Liver (tissue), 8 donors: ENCODE measurements at regions not wholly inside any gene's neighbourhood (a gene's known extent, or its start where the extent isn't known, plus 50 kb on each side); places are given as distances from the start of the nearest gene placed in this dataset.
"Not testable (repeated sequence)": the region's sequence is repeated elsewhere in the genome, so short reads cannot be mapped to it uniquely, and the experiment has no call there.

Experiments used
- DNase-seq: peaks from one replicate; pipeline ENCODE4 v3.0.0-alpha.2; 2017; ENCODE audit warnings: low spot score
- H3K27ac ChIP-seq, 2 donors: one replicate each; pipeline ENCODE4 v1.7.0; 2013; ENCODE audit warnings: inconsistent platforms in 2 of 2, low read length in 2 of 2, control low read depth in 1 of 2, low read depth in 1 of 2, mild to moderate bottlenecking in 1 of 2
- H3K27me3 ChIP-seq, 4 donors: one replicate each; pipeline versions ENCODE4 v1.6.1 to v1.7.0; 2013; ENCODE audit warnings: low read length in 3 of 4, inconsistent platforms in 1 of 4, mild to moderate bottlenecking in 1 of 4, moderate library complexity in 1 of 4; ENCODE audit not compliant: control insufficient read depth in 4 of 4, insufficient read depth in 4 of 4
- H3K36me3 ChIP-seq, 4 donors: one replicate each; pipeline versions ENCODE4 v1.6.1 to v1.7.0; 2013; ENCODE audit warnings: low read length in 3 of 4, mild to moderate bottlenecking in 3 of 4, low read depth in 1 of 4, moderate library complexity in 1 of 4; ENCODE audit not compliant: control insufficient read depth in 4 of 4, insufficient read depth in 3 of 4
- H3K4me1 ChIP-seq, 4 donors: one replicate each; pipeline versions ENCODE4 v1.6.1 to v1.7.0; 2013; ENCODE audit warnings: low read length in 3 of 4, mild to moderate bottlenecking in 3 of 4, moderate library complexity in 1 of 4; ENCODE audit not compliant: control insufficient read depth in 4 of 4, insufficient read depth in 4 of 4
- H3K4me3 ChIP-seq, 3 donors: one replicate each; pipeline versions ENCODE4 v1.6.1 to v1.7.0; 2013; ENCODE audit warnings: low read length in 3 of 3, control low read depth in 1 of 3, low read depth in 1 of 3, mild to moderate bottlenecking in 1 of 3
- H3K9ac ChIP-seq, 2 donors: one replicate each; pipeline ENCODE4 v1.7.0; 2013; ENCODE audit warnings: low read length in 2 of 2, mild to moderate bottlenecking in 2 of 2, moderate library complexity in 2 of 2, control low read depth in 1 of 2, low read depth in 1 of 2
- H3K9me3 ChIP-seq, 4 donors: one replicate each; pipeline versions ENCODE4 v1.6.1 to v1.7.0; 2013; ENCODE audit warnings: low read length in 3 of 4; ENCODE audit not compliant: control insufficient read depth in 4 of 4
- GABPA ChIP-seq, 2 donors: IDR thresholded peaks in 1 of 2; conservative IDR thresholded peaks in 1 of 2; 2 replicates each; pipeline ENCODE4 v1.6.1; 2016; ENCODE audit warnings: antibody characterized with exemption in 2 of 2, mild to moderate bottlenecking in 1 of 2, moderate library complexity in 1 of 2
- HNF4A ChIP-seq, 2 donors: conservative IDR thresholded peaks; 2 replicates each; pipeline ENCODE4 v1.6.1; 2016; ENCODE audit warnings: antibody characterized with exemption in 2 of 2, mild to moderate bottlenecking in 2 of 2
- HNF4G ChIP-seq: IDR thresholded peaks from 2 replicates; pipeline ENCODE4 v1.6.1; 2016; ENCODE audit warnings: antibody characterized with exemption
- JUND ChIP-seq, 2 donors: IDR thresholded peaks; 2 replicates each; pipeline ENCODE4 v1.6.1; 2016; ENCODE audit warnings: antibody characterized with exemption in 2 of 2
- NR2F2 ChIP-seq: IDR thresholded peaks from 2 replicates; pipeline ENCODE4 v1.6.1; 2016; ENCODE audit warnings: antibody characterized with exemption
- RAD21 ChIP-seq, 2 donors: IDR thresholded peaks; 2 replicates each; pipeline ENCODE4 v1.6.1; 2016; ENCODE audit warnings: antibody characterized with exemption in 2 of 2, mild to moderate bottlenecking in 2 of 2
- RXRA ChIP-seq, 2 donors: IDR thresholded peaks; 2 replicates each; pipeline ENCODE4 v1.6.1; 2017 to 2018; ENCODE audit warnings: antibody characterized with exemption in 2 of 2, mild to moderate bottlenecking in 1 of 2
- SP1 ChIP-seq: IDR thresholded peaks from 2 replicates; pipeline ENCODE4 v1.6.1; 2018; ENCODE audit warnings: antibody characterized with exemption, mild to moderate bottlenecking
- TAF1 ChIP-seq: conservative IDR thresholded peaks from 2 replicates; pipeline ENCODE4 v1.6.1; 2016; ENCODE audit warnings: antibody characterized with exemption, mild to moderate bottlenecking
- YY1 ChIP-seq: IDR thresholded peaks from 2 replicates; pipeline ENCODE4 v1.6.1; 2016; ENCODE audit warnings: antibody characterized with exemption, mild to moderate bottlenecking
- WGBS: extraction: QIAGEN DNeasy Blood & Tissue Kit; methylation state at CpG from one replicate; pipeline ENCODE4 v1.1.7; 2013; 5-methylcytosine and 5-hydroxymethylcytosine counted together
- TF ChIP-seq, protein P1 (sequence below): IDR thresholded peaks from 2 replicates; pipeline ENCODE4 v1.6.1; 2016; ENCODE audit warnings: antibody characterized with exemption
- TF ChIP-seq, protein P2 (sequence below): fragments of 150-350 bp; IDR thresholded peaks from 2 replicates; pipeline ENCODE4 v1.5.1; 2017; ENCODE audit warnings: improper control_type of control experiment, low read depth, low read length; ENCODE audit not compliant: missing input control
- TF ChIP-seq, protein P3 (sequence below): IDR thresholded peaks from 2 replicates; pipeline ENCODE4 v1.6.1; 2016; ENCODE audit warnings: antibody characterized with exemption
- donor health status: healthy.
- donor health status: healthy.
- donor health status: healthy.
- donor health status: healthy.
- donor health status: healthy.

DNA sequence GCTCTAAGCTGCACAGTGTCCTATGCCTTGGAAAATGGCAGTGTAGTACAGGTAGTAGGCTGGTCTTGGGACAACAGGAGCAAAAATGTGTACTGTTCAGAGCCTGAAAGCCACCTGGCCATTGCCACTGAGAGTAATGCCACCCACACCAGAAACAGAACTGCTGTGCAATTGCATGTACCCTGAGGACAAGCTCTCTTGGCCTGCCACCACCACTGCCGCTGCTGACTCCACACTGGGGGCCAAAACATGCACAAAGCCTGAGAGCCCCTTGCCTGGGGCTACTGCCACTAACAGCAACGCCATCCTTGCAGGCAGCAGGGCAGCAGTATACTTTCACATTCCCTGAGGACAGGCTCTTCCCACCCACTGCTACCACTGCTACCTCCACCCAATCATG is 251.9 kb upstream of the CDH12 start:
- 95% methylated on average over 2 of the region's 2 CpGs for WGBS
- Histone ChIP-seq H3K27me3 (no peaks in the 10 kb centered on the region), H3K27ac (no peak overlapping the region), H3K9ac (no peak overlapping the region), H3K4me1 (no peaks in the 10 kb centered on the region), H3K36me3 (no peaks in the 10 kb centered on the region), H3K9me3 (no peaks in the 10 kb centered on the region), H3K4me3 (no peak overlapping the region)
- DNase-seq: no peak
- TF ChIP-seq HNF4G (no peak), RXRA (IDR thresholded peaks at IDR 0.05) (no peak), HNF4A (conservative IDR thresholded peaks at IDR 0.05) (no peak), YY1 (no peak)

DNA sequence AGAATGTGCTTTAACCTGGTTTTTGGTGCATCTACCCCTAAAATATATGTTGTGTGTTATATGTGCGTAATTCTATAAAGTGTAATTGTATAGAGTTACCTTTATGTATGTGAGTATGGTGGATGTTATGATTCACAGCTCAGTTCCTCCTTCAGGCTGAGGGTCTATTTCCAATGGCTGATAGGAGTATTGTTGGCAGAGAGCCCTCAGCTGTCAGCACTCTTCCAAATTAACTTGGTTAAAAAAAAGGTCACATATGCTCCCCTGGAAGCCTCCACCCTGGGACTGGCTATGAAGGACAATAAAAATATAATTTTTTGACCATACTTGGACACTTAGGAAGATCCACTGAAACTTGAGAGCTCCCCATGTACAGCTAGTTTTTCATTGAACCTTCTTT is 250.4 kb upstream of the CDH12 start:
- Histone ChIP-seq H3K27ac (no peak overlapping the region), H3K4me1 (no peaks in the 10 kb centered on the region), H3K36me3 (no peaks in the 10 kb centered on the region), H3K9me3 (no peaks in the 10 kb centered on the region), H3K9ac (no peak overlapping the region), H3K4me3 (no peak overlapping the region), H3K27me3 (no peaks in the 10 kb centered on the region)
- TF ChIP-seq, protein P1, sequence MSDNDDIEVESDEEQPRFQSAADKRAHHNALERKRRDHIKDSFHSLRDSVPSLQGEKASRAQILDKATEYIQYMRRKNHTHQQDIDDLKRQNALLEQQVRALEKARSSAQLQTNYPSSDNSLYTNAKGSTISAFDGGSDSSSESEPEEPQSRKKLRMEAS: no peak
- TF ChIP-seq JUND (IDR thresholded peaks at IDR 0.05) (no peak), SP1 (no peak)
- TF ChIP-seq, protein P2, sequence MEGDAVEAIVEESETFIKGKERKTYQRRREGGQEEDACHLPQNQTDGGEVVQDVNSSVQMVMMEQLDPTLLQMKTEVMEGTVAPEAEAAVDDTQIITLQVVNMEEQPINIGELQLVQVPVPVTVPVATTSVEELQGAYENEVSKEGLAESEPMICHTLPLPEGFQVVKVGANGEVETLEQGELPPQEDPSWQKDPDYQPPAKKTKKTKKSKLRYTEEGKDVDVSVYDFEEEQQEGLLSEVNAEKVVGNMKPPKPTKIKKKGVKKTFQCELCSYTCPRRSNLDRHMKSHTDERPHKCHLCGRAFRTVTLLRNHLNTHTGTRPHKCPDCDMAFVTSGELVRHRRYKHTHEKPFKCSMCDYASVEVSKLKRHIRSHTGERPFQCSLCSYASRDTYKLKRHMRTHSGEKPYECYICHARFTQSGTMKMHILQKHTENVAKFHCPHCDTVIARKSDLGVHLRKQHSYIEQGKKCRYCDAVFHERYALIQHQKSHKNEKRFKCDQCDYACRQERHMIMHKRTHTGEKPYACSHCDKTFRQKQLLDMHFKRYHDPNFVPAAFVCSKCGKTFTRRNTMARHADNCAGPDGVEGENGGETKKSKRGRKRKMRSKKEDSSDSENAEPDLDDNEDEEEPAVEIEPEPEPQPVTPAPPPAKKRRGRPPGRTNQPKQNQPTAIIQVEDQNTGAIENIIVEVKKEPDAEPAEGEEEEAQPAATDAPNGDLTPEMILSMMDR: no peak
- DNase-seq: no peak
- 89% methylated on average over 1 of the region's 1 CpG for WGBS

DNA sequence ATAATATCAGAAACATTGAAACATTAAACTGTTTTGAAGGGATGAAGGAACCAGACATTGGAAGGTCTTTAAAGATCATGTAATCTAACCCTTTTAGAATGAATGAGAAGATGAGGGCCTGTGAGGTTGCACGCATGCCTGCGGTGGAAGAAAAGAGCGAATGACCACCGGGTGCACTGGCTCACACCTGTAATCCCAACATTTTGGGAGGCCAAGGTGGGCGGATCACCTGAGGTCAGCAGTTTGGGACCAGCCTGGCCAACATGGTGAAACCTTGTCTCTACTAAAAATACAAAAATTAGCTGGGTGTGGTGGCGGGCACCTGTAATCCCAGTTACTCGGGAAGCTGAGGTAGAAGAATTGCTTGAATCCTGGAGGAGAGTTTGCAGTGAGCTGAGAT is 242.3 kb upstream of the CDH12 start:
- DNase-seq, H3K9ac ChIP-seq, H3K4me3 ChIP-seq, H3K4me1 ChIP-seq, H3K27me3 ChIP-seq, H3K9me3 ChIP-seq, H3K36me3 ChIP-seq, H3K27ac ChIP-seq: not testable (repeated sequence)
- WGBS: 95% methylated on average over 7 of the region's 7 CpGs

DNA sequence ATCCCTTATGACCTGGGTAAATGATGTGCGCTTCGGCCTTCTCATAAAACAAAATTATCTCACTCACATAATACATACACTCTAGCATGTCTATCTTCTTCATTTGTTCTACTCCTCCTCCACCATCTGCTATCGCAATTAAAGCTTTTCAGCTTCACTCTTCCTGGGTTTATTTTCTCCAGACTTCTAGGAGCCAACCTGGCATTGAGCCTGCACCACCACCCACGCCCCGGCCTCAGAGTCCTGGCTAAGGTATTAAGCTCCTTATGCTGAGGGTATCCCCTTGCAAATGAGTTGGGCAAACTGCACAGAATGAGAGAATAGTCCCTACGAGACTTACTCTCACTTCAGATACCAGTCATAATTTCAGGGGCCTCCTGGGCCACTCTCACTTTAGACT is 236.1 kb upstream of the CDH12 start:
- no peak for DNase-seq
- H3K9ac ChIP-seq: no peak overlapping the region
- H3K27ac ChIP-seq: no peak overlapping the region
- H3K9me3 ChIP-seq: peaks cover 0 to 4% (median 1%) of the 10 kb centered on the region in 4 donors
- no peaks in the 10 kb centered on the region for H3K36me3 ChIP-seq
- no peak overlapping the region for H3K4me3 ChIP-seq
- 86% methylated on average over 6 of the region's 6 CpGs for WGBS
- TF ChIP-seq NR2F2 (no peak), TAF1 (no peak), RAD21 (IDR thresholded peaks at IDR 0.05) (no peak), HNF4G (no peak), GABPA (IDR thresholded peaks at IDR 0.05 in 1 of 2, conservative IDR thresholded peaks at IDR 0.05 in 1 of 2) (no peak)
- TF ChIP-seq, protein P2: no peak
- TF ChIP-seq, protein P3, sequence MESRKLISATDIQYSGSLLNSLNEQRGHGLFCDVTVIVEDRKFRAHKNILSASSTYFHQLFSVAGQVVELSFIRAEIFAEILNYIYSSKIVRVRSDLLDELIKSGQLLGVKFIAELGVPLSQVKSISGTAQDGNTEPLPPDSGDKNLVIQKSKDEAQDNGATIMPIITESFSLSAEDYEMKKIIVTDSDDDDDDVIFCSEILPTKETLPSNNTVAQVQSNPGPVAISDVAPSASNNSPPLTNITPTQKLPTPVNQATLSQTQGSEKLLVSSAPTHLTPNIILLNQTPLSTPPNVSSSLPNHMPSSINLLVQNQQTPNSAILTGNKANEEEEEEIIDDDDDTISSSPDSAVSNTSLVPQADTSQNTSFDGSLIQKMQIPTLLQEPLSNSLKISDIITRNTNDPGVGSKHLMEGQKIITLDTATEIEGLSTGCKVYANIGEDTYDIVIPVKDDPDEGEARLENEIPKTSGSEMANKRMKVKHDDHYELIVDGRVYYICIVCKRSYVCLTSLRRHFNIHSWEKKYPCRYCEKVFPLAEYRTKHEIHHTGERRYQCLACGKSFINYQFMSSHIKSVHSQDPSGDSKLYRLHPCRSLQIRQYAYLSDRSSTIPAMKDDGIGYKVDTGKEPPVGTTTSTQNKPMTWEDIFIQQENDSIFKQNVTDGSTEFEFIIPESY: no peak
- peaks cover 3 to 11% (median 10%) of the 10 kb centered on the region in 4 donors for H3K4me1 ChIP-seq
- no peaks in the 10 kb centered on the region for H3K27me3 ChIP-seq
